ENCODE measurements at regions not wholly inside any gene's neighbourhood (a gene's known extent, or its start where the extent isn't known, plus 50 kb on each side); places are given as distances from the start of the nearest gene placed in this dataset.

GRCh38 chr13:50380905-50381304 is 365.7 kb downstream of the KCNRG start:
- no peak for DNase-seq
- ATAC-seq, result no peak
- Histone ChIP-seq H3K36me3 (no peaks in the 10 kb centered on the region), H3K27me3 (no peaks in the 10 kb centered on the region), H3K27ac (no peak overlapping the region), H3K4me3 (no peak overlapping the region), H3K4me1 (no peaks in the 10 kb centered on the region), H3K9me3 (no peaks in the 10 kb centered on the region)
- intact Hi-C loops (cut with DNase I), result no loop called here
- TF ChIP-seq, protein P1, sequence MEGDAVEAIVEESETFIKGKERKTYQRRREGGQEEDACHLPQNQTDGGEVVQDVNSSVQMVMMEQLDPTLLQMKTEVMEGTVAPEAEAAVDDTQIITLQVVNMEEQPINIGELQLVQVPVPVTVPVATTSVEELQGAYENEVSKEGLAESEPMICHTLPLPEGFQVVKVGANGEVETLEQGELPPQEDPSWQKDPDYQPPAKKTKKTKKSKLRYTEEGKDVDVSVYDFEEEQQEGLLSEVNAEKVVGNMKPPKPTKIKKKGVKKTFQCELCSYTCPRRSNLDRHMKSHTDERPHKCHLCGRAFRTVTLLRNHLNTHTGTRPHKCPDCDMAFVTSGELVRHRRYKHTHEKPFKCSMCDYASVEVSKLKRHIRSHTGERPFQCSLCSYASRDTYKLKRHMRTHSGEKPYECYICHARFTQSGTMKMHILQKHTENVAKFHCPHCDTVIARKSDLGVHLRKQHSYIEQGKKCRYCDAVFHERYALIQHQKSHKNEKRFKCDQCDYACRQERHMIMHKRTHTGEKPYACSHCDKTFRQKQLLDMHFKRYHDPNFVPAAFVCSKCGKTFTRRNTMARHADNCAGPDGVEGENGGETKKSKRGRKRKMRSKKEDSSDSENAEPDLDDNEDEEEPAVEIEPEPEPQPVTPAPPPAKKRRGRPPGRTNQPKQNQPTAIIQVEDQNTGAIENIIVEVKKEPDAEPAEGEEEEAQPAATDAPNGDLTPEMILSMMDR (IDR thresholded peaks at IDR 0.05), result no peak

DNA sequence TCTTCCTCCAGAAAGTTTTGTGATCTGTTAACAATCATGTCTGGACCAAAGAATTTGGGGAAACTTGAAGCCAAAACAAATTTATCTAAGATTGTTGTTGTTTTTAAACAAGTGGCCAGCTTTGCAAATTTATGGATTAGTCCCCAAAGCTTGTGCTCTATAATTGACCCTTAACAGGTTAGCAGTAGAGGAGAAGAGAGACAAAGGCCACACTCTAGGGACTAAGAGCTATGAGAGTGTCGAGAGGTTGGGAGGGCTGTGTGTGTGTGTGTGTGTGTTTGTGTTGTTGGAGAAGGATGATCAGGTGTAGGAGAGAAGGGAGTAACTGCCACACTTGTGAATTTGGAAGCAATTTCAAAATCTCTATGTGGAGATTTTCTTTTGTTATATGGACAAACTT is 367.3 kb downstream of the KCNRG start:
- peaks cover 6% of the 10 kb centered on the region for H3K4me1 ChIP-seq
- no peaks in the 10 kb centered on the region for H3K27me3 ChIP-seq
- no peak for ATAC-seq
- no peak for DNase-seq
- TF ChIP-seq, protein P1 (IDR thresholded peaks at IDR 0.05), result no peak
- intact Hi-C loops (cut with DNase I), result no loop called here
- no peak overlapping the region for H3K27ac ChIP-seq
- no peaks in the 10 kb centered on the region for H3K36me3 ChIP-seq
- H3K4me3 ChIP-seq, result no peak overlapping the region
- H3K9me3 ChIP-seq, result no peaks in the 10 kb centered on the region

DNA sequence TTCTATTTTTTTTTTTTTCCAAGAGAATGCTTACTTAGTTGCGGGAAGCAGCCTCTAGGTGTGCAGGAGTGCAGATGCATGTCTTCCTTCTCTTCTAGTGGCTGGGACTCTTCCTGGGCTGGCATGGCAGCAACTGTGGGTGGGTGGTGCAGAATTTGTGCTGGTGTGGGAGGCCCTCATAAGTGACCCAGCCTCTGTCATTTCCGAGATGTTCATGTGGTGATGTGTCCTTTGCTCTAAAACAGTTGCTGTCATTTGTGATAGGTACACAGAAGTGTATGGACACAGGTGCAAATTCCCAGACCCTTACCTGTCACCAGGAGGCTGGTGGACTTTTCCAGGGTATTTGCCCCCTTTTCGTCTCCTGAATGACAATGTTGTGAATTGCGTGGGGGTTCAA is 367.7 kb downstream of the KCNRG start:
- intact Hi-C loops (cut with DNase I), result no loop called here
- ATAC-seq, result no peak
- TF ChIP-seq, protein P1 (IDR thresholded peaks at IDR 0.05), result no peak

DNA sequence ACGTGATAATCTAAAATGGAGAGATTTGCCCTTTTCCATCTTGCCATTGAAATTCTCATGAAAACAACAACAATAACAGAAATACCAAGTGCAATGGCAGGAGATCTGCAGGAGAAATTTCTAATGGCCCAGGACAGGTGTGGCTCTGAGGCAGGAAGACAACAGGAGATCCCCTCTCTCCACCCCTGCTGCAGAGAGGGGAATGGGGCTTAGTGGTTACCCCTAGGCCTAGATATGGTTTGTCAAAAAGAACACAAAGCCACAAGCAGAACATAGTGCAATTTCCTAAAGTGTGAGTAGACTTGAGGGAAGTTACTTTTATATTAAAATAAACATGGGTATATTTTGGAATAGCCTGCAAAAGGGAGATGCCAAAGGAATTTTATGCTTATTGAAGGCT is 369.5 kb downstream of the KCNRG start:
- intact Hi-C loops (cut with DNase I), result no loop called here

More for the DNA sequence above, 367.7 kb downstream of the KCNRG start:
- H3K9me3 ChIP-seq, result no peaks in the 10 kb centered on the region
- H3K4me3 ChIP-seq, result no peak overlapping the region
- no peak for DNase-seq
- no peaks in the 10 kb centered on the region for H3K36me3 ChIP-seq
- H3K27ac ChIP-seq, result no peak overlapping the region
- H3K4me1 ChIP-seq, result peaks cover 6% of the 10 kb centered on the region
- no peaks in the 10 kb centered on the region for H3K27me3 ChIP-seq

GRCh38 chr13:50386541-50387050 is 371.4 kb downstream of the KCNRG start:
- TF ChIP-seq, protein P1 (IDR thresholded peaks at IDR 0.05), result no peak
- Histone ChIP-seq H3K9me3 (no peaks in the 10 kb centered on the region), H3K27ac (peak overlapping the region; percentile 73), H3K36me3 (no peaks in the 10 kb centered on the region), H3K27me3 (no peaks in the 10 kb centered on the region), H3K4me3 (peak overlapping the region; percentile 34), H3K4me1 (peaks cover 6% of the 10 kb centered on the region)
- DNase-seq (no peak), ATAC-seq (peak; percentile 61)
- intact Hi-C loops (cut with DNase I), result no loop called here

More for the DNA sequence above, 369.5 kb downstream of the KCNRG start:
- TF ChIP-seq, protein P1 (IDR thresholded peaks at IDR 0.05), result no peak
- ATAC-seq (no peak), DNase-seq (no peak)
- Histone ChIP-seq H3K4me3 (no peak overlapping the region), H3K36me3 (no peaks in the 10 kb centered on the region), H3K9me3 (no peaks in the 10 kb centered on the region), H3K27ac (no peak overlapping the region), H3K4me1 (peaks cover 6% of the 10 kb centered on the region), H3K27me3 (no peaks in the 10 kb centered on the region)

DNA sequence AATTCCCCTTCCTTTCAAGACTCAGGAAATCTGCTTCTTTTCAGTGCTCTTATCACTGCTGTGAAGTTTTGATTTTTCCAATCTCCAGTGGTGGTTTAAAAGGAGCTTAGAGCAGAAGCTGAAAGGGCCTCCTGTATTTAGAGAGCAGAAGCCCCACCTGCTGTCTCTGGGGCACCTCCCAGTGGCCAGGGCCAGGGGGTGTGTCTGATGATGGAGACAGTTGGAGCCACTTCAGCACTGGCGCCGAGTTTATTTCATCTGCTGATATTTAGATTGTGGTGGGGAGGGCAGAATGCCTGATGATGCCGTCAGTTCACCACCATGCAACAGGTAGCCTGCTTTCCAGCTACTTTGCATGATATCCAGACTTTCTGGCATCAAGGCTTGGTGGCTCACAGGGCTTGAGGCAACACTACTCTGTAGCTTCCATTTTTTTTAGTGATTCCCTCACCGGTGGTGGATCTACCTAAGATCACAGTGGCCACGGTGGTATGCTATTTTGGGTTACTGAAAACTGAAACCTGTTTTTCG is 371.9 kb downstream of the KCNRG start:
- peak; percentile 93 for ATAC-seq
- peak; percentile 82 for DNase-seq
- Histone ChIP-seq H3K9me3 (no peaks in the 10 kb centered on the region), H3K27ac (peak overlapping the region; percentile 73), H3K36me3 (no peaks in the 10 kb centered on the region), H3K4me1 (peaks cover 6% of the 10 kb centered on the region), H3K27me3 (no peaks in the 10 kb centered on the region), H3K4me3 (peak overlapping the region; percentile 34)
- intact Hi-C loops (cut with DNase I), result no loop called here
- TF ChIP-seq, protein P1 (IDR thresholded peaks at IDR 0.05), result peak; percentile 35
